Lower leg skin (tissue), 3 donors: ENCODE measurements at regions not wholly inside any gene's neighbourhood (a gene's known extent, or its start where the extent isn't known, plus 50 kb on each side); places are given as distances from the start of the nearest gene placed in this dataset.

ENCODE experiments used
- POLR2A ChIP-seq, 2 donors: fragments of 450-650 bp; IDR thresholded peaks; one replicate each; pipeline ENCODE4 v1.6.1; 2016 to 2017; ENCODE audit warnings: antibody characterized with exemption in 2 of 2, mild to moderate bottlenecking in 1 of 2, moderate library complexity in 1 of 2
- TF ChIP-seq, protein P1 (sequence below), 3 donors: fragments of 450-650 bp; IDR thresholded peaks; one replicate each; pipeline ENCODE4 v1.5.1; 2016; ENCODE audit warnings: antibody characterized with exemption in 3 of 3, mild to moderate bottlenecking in 3 of 3, moderate library complexity in 2 of 3

- TF ChIP-seq, protein P1, sequence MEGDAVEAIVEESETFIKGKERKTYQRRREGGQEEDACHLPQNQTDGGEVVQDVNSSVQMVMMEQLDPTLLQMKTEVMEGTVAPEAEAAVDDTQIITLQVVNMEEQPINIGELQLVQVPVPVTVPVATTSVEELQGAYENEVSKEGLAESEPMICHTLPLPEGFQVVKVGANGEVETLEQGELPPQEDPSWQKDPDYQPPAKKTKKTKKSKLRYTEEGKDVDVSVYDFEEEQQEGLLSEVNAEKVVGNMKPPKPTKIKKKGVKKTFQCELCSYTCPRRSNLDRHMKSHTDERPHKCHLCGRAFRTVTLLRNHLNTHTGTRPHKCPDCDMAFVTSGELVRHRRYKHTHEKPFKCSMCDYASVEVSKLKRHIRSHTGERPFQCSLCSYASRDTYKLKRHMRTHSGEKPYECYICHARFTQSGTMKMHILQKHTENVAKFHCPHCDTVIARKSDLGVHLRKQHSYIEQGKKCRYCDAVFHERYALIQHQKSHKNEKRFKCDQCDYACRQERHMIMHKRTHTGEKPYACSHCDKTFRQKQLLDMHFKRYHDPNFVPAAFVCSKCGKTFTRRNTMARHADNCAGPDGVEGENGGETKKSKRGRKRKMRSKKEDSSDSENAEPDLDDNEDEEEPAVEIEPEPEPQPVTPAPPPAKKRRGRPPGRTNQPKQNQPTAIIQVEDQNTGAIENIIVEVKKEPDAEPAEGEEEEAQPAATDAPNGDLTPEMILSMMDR (IDR thresholded peaks at IDR 0.05): no peak
- TF ChIP-seq POLR2A (IDR thresholded peaks at IDR 0.05): no peak
Observed at GRCh38 chr2:63789338-63790020, 52.2 kb upstream of the UGP2 start.
